ENCODE measurements at regions not wholly inside any gene's neighbourhood (a gene's known extent, or its start where the extent isn't known, plus 50 kb on each side); places are given as distances from the start of the nearest gene placed in this dataset.

DNA sequence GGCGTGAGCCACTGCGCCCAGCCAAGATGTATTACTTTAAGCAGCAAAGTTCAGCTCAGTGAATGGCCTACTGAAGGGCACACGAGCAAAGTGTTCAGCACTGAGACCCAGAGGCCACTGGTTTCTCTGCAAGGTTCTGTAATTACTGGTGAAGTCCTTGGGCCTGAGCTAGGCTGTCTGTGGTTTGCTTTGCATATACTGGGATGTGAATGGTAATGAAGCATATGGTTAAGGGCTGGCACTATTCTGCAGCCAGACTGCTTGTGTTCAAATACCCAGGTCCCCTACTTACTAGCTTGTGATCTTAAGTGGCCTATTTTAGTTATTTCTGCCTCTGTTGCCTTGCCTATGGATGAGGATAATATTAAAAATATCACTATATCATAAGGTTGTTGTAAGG is 72.0 kb downstream of the LLPH start:
- TF ChIP-seq, protein P1, sequence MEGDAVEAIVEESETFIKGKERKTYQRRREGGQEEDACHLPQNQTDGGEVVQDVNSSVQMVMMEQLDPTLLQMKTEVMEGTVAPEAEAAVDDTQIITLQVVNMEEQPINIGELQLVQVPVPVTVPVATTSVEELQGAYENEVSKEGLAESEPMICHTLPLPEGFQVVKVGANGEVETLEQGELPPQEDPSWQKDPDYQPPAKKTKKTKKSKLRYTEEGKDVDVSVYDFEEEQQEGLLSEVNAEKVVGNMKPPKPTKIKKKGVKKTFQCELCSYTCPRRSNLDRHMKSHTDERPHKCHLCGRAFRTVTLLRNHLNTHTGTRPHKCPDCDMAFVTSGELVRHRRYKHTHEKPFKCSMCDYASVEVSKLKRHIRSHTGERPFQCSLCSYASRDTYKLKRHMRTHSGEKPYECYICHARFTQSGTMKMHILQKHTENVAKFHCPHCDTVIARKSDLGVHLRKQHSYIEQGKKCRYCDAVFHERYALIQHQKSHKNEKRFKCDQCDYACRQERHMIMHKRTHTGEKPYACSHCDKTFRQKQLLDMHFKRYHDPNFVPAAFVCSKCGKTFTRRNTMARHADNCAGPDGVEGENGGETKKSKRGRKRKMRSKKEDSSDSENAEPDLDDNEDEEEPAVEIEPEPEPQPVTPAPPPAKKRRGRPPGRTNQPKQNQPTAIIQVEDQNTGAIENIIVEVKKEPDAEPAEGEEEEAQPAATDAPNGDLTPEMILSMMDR (IDR thresholded peaks at IDR 0.05 in 4 of 5, conservative IDR thresholded peaks at IDR 0.05 in 1 of 5), result no peak
- no peak for TF ChIP-seq POLR2A (IDR thresholded peaks at IDR 0.05)
